SK-MEL-5 (cell line): ENCODE measurements at regions not wholly inside any gene's neighbourhood (a gene's known extent, or its start where the extent isn't known, plus 50 kb on each side); places are given as distances from the start of the nearest gene placed in this dataset.
"Not testable (repeated sequence)": the region's sequence is repeated elsewhere in the genome, so short reads cannot be mapped to it uniquely, and the experiment has no call there.

Experiments
- DNase-seq: peaks from one replicate; pipeline ENCODE4 v3.0.0-alpha.2; 2016; ENCODE audit warnings: low read depth, low spot score
- in situ Hi-C: cut with HindIII; loops from 2 replicates; pipeline ENCODE4 v1.10.0; 2016; ENCODE audit warnings: low sequenced_read_pairs, high pct_unique_total_duplicates, low pct_unique_long_range_greater_than_20kb

GRCh38 chr20:52060794-52061714, 130.5 kb downstream of the ZFP64 start:
- DNase-seq, result peak; percentile 76
- in situ Hi-C loops, result no loop called here

DNA sequence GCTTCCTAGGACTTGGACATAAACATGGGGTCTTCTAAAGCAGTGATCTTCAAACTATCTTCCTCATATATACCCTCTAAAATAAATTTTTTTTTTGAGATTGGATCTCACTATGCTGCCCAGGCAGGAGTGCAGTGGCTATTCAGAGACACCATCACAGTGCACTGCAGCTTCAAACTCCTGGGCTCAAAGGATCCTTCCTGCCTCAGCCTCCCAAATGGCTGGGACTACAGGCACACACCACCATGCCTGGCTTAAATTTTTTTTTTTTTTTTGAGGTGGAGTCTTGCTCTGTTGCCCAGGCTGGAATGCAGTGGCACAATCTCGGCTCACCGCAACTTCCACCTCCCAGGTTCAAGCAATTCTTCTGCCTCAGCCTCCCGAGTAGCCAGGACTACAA, 134.4 kb downstream of the ZFP64 start:
- in situ Hi-C loops, DNase-seq: not testable (repeated sequence)

- DNase-seq, result no peak
- in situ Hi-C loops, result no loop called here
Measured at GRCh38 chr20:52056203-52057062, 135.1 kb downstream of the ZFP64 start.

DNA sequence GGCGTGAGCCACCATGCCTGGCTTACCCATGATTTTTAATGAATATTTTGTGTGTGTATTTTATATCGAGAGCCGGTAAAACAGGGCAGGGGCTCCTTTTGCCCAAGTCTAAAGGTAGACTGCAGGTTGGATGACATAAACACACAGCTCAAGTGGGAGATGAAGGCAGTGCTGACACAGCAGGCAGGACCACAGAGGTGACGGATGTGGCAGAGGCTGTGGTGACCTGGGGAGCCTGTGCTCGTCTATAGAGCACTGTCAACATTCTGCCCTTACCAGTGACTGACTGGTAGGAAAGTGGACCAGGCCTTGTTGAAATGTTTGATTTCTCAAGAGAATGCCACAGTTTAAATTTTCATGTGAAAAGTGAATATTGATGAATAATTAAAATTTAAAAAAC, 137.5 kb downstream of the ZFP64 start:
- no peak for DNase-seq
- in situ Hi-C loops, result no loop called here

DNA sequence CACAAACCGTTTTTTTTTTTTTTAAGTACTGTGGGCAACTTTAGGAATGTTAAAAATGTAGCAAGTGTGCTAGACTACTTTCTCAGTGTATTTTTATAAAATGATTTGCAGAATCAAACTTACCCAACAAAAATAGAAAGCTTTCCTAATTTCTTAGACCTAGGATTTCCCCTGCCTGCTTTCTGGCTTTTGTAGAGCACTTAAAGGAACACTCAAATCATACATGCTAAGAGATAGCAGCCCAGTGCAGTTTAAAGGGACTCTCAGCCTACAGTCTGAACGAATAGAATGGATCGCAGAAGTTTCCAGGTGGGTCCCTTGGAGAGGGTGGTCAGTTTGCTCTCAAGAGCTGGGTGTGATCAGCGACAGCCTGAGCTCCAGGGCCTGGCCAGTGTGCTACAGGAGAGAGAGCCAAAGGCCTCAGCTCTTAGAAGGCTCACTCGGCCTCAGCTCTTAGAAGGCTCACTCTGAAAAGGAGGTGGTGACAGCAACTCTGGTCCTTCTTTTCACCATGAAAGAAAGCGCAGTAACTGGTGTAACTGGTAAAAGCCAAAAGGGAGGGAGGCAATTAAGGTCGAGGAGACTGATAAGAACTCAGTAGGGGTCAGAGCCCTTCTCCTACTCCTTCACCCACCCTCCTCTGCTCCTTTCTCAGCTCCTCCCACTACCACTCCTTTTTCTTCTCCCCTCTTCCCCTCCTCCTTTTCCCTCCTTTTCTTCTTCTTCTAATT, 142.4 kb downstream of the ZFP64 start:
- in situ Hi-C loops, result no loop called here
- no peak for DNase-seq

GRCh38 chr20:52047811-52048764, 143.5 kb downstream of the ZFP64 start:
- DNase-seq, result no peak

DNA sequence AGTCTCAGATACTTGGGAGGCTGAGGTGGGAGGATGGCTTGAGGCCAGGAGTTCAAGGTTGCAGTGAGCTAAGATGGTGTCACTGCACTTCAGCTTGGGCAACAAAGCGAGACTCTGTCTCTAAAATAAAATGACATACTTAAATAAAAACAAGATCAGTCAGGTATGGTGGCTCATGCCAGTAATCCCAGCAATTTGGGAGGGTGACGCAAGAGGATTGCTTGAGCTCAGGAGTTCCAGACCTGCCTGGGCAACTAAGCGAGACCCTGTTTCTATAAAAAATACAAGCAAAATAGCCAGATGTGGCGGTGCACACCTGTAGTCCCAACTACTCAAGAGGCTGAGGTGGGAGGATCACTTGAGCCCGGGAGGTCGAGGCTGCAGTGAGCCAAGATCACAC, 149.6 kb downstream of the ZFP64 start:
- in situ Hi-C loops, result no loop called here

More at GRCh38 chr20:52047811-52048764, 143.5 kb downstream of the ZFP64 start:
- in situ Hi-C loops, result no loop called here

DNA sequence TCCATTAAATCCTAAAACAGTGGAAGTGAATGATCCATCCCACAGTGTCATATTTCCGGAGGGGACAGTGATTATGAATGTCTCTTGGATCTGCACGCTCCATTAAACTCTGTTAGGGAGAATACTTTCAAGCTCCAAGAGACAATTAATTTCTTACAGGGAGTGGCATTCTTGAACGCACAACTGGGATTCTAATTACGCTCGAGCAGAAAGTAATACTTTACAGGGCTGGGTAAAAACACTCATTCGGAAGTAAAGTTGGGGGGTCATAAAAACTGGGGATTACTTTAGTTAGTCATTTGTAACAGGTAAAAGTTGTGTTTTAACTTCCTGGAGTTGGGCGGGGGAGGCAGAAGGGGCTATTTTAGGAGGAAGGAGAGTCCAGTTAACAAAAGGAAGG, 151.8 kb downstream of the ZFP64 start:
- in situ Hi-C loops, result no loop called here
- DNase-seq, result no peak

More for the DNA sequence above, 149.6 kb downstream of the ZFP64 start:
- DNase-seq, result no peak

DNA sequence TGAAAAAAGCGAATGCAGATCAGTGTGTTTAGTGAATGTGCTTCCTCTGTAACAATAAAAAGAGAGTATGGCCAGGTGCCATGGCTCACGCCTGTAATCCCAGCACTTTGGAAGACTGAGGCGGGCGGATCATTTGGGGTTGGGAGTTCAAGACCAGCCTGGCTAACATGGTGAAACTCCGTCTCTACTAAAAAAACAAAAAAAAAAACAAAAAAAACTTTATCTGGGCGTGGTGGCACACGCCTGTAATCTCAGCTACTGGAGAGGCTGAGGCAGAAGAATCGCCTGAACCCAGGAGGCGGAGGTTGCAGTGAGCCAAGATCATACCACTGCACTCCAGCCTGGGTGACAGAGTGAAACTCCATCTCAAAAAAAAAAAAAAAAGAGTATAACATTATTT, 152.9 kb downstream of the ZFP64 start:
- DNase-seq, in situ Hi-C loops: not testable (repeated sequence)

DNA sequence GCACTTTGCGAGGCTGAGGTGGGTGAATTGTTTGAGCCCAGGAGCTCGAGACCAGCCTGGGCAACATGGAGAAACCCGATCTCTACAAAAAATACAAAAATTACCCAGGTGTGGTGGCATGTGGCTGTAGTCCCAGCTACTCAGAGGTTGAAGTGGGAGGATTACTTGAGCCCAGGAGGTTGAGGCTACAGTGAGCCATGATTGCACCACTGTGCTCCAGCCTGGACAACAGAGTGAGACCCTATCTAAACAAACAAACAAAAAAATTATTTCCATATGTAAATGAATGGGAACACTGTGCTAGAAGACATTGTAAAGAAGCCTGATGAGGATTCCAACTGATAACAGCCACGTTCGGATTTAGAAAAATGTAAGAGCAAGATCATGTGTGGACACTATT, 154.2 kb downstream of the ZFP64 start:
- in situ Hi-C loops, result no loop called here
- no peak for DNase-seq

- DNase-seq, result no peak
- in situ Hi-C loops, result no loop called here
Measured at GRCh38 chr20:52035977-52036376, 155.6 kb downstream of the ZFP64 start.

GRCh38 chr20:52035498-52035897, 156.1 kb downstream of the ZFP64 start:
- no peak for DNase-seq
- in situ Hi-C loops, result no loop called here

DNA sequence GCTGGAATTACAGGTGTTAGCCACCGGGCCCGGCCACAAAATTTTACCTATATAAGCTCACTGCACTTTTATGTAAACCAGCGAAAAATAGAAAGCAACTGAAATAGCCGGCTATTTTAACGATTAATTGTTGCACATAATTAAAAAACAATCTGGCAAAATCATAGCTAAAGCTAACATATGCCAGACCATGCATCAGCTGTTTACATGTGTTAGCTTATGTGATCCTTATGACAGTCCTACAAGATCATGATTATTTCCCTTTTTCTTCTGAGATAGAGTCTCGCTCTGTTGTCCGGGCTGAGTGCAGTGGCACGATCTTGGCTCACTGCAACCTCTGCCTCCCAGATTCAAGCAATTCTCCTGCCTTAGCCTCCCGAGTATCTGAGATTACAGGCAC, 157.0 kb downstream of the ZFP64 start:
- in situ Hi-C loops, result no loop called here
- no peak for DNase-seq

GRCh38 chr20:52033313-52033712, 158.3 kb downstream of the ZFP64 start:
- no peak for DNase-seq
- in situ Hi-C loops, result no loop called here

DNA sequence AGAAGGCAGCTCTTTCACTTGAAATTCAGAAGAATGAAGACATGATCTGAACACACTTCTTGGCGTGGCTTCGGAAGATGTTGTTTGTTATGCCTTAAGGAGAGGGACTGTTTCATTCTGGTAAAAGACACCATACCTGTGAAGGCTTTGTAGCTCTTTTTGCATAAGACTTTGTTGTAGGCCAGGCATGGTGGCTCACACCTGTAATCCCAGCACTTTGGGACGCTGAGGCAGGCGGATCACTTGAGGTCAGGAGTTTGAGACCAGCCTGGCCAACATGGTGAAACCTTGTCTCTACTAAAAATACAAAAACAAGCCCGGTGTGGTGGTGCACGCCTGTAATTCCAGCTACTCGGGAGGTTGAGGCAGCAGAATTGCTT, 159.3 kb downstream of the ZFP64 start:
- DNase-seq, in situ Hi-C loops: not testable (repeated sequence)

- DNase-seq, result no peak
- in situ Hi-C loops, result no loop called here
Measured at GRCh38 chr20:52031563-52032303, 159.8 kb downstream of the ZFP64 start.
